H9 (cell line): ENCODE measurements at regions not wholly inside any gene's neighbourhood (a gene's known extent, or its start where the extent isn't known, plus 50 kb on each side); places are given as distances from the start of the nearest gene placed in this dataset.

Experiments
- DNase-seq: peaks from one replicate; pipeline ENCODE4 v3.0.0-alpha.2; 2017
- H2AFZ ChIP-seq: one replicate; pipeline ENCODE4 v1.6.1; 2013; ENCODE audit warnings: mild to moderate bottlenecking, low read length, control low read depth, moderate library complexity
- H2AK5ac ChIP-seq: 2 replicates; pipeline ENCODE4 v1.6.1; 2013; ENCODE audit warnings: low read length, control low read depth, mixed read lengths; ENCODE audit not compliant: insufficient read length
- H2BK120ac ChIP-seq: one replicate; pipeline ENCODE4 v1.6.1; 2013; ENCODE audit warnings: low read depth, mild to moderate bottlenecking, low read length, control low read depth, inconsistent platforms; ENCODE audit not compliant: poor library complexity, severe bottlenecking
- H2BK12ac ChIP-seq: 2 replicates; pipeline ENCODE4 v1.6.1; 2013; ENCODE audit warnings: low read length, control low read depth, mixed read lengths, low read depth; ENCODE audit not compliant: insufficient read length
- H2BK15ac ChIP-seq: 2 replicates; pipeline ENCODE4 v1.6.1; 2013; ENCODE audit warnings: low read depth, low read length, control low read depth
- H2BK20ac ChIP-seq: one replicate; pipeline ENCODE4 v1.6.1; 2013; ENCODE audit warnings: low read depth, mild to moderate bottlenecking, low read length, control low read depth, inconsistent platforms; ENCODE audit not compliant: poor library complexity, severe bottlenecking
- H2BK5ac ChIP-seq: 2 replicates; pipeline ENCODE4 v1.6.1; 2013; ENCODE audit warnings: low read length, control low read depth, mixed read lengths; ENCODE audit not compliant: insufficient read length
- H3K14ac ChIP-seq: 2 replicates; pipeline ENCODE4 v1.6.1; 2013; ENCODE audit warnings: low read length, control low read depth; ENCODE audit not compliant: insufficient read depth
- H3K18ac ChIP-seq: 2 replicates; pipeline ENCODE4 v1.6.1; 2013; ENCODE audit warnings: low read depth, mild to moderate bottlenecking, mixed read lengths, low read length, control low read depth; ENCODE audit not compliant: insufficient read length
- H3K23ac ChIP-seq: 2 replicates; pipeline ENCODE4 v1.6.1; 2013; ENCODE audit warnings: low read length, control low read depth, mixed read lengths, low read depth; ENCODE audit not compliant: insufficient read length
- H3K23me2 ChIP-seq: 2 replicates; pipeline ENCODE4 v1.6.1; 2013; ENCODE audit warnings: low read depth, mild to moderate bottlenecking, mixed read lengths, low read length, control low read depth; ENCODE audit not compliant: insufficient read length, poor library complexity, severe bottlenecking
- H3K27ac ChIP-seq: 2 replicates; pipeline ENCODE4 v1.5.1; 2013; ENCODE audit warnings: low read length, control low read depth, mixed read lengths, low read depth; ENCODE audit not compliant: insufficient read length
- H3K27me3 ChIP-seq: 2 replicates; pipeline ENCODE4 v1.6.1; 2013; ENCODE audit warnings: low read length, control low read depth, inconsistent platforms; ENCODE audit not compliant: insufficient read depth
- H3K4ac ChIP-seq: 2 replicates; pipeline ENCODE4 v1.6.1; 2013; ENCODE audit warnings: low read depth, mild to moderate bottlenecking, control low read depth, inconsistent platforms, low read length, moderate library complexity
- H3K4me1 ChIP-seq: 2 replicates; pipeline ENCODE4 v1.6.1; 2013; ENCODE audit warnings: low read length, control low read depth, inconsistent platforms; ENCODE audit not compliant: insufficient read depth
- H3K4me2 ChIP-seq: 2 replicates; pipeline ENCODE4 v1.6.1; 2013; ENCODE audit warnings: low read length, control low read depth, mixed read lengths; ENCODE audit not compliant: insufficient read length, insufficient read depth
- H3K56ac ChIP-seq: 2 replicates; pipeline ENCODE4 v1.6.1; 2013; ENCODE audit warnings: low read depth, mild to moderate bottlenecking, mixed read lengths, low read length, control low read depth; ENCODE audit not compliant: insufficient read length
- H3K79me1 ChIP-seq: 2 replicates; pipeline ENCODE4 v1.6.1; 2013; ENCODE audit warnings: low read depth, mild to moderate bottlenecking, moderate library complexity, low read length, control low read depth, inconsistent platforms; ENCODE audit not compliant: insufficient read depth, poor library complexity, severe bottlenecking
- H3K79me2 ChIP-seq: 2 replicates; pipeline ENCODE4 v1.6.1; 2013; ENCODE audit warnings: low read length, control low read depth, inconsistent platforms; ENCODE audit not compliant: insufficient read depth
- H3K9ac ChIP-seq: 2 replicates; pipeline ENCODE4 v1.6.1; 2013; ENCODE audit warnings: low read length, control low read depth, mixed read lengths; ENCODE audit not compliant: insufficient read length; ENCODE audit errors: extremely low read depth
- H3K9me3 ChIP-seq: one replicate; pipeline ENCODE4 v1.6.1; 2013; ENCODE audit warnings: low read depth, low read length, inconsistent platforms; ENCODE audit not compliant: control insufficient read depth
- H3T11ph ChIP-seq: one replicate; pipeline ENCODE4 v1.6.1; 2013; ENCODE audit warnings: mild to moderate bottlenecking, low read length, control low read depth, inconsistent platforms
- H4K20me1 ChIP-seq: one replicate; pipeline ENCODE4 v1.6.1; 2013; ENCODE audit not compliant: control insufficient read depth, insufficient read length, insufficient read depth
- H4K5ac ChIP-seq: 2 replicates; pipeline ENCODE4 v1.6.1; 2013; ENCODE audit warnings: low read depth, mild to moderate bottlenecking, mixed read lengths, low read length, control low read depth; ENCODE audit not compliant: insufficient read length
- H4K8ac ChIP-seq: replicated peaks from 2 replicates; pipeline ENCODE4 v1.6.1; 2013; ENCODE audit warnings: low read length, control low read depth, mixed read lengths, low read depth; ENCODE audit not compliant: insufficient read length
- H4K91ac ChIP-seq: 2 replicates; pipeline ENCODE4 v1.6.1; 2013; ENCODE audit warnings: low read depth, mild to moderate bottlenecking, moderate library complexity, mixed read lengths, low read length, control low read depth; ENCODE audit not compliant: insufficient read length
- H3K27ac Mint-ChIP-seq, 3 experiments: 2 replicates in 2 of 3; 3 replicates in 1 of 3; pipeline ENCODE4 v1.8.0; 2020 to 2021; ENCODE audit warnings: mixed read lengths in 3 of 3, mild to moderate bottlenecking in 1 of 3, moderate library complexity in 1 of 3
- H3K27me3 Mint-ChIP-seq: 2 replicates; pipeline ENCODE4 v1.8.0; 2021; ENCODE audit warnings: low read depth, mild to moderate bottlenecking, moderate library complexity, mixed read lengths
- H3K36me3 Mint-ChIP-seq, 3 experiments: 2 replicates in 2 of 3; 3 replicates in 1 of 3; pipeline ENCODE4 v1.8.0; 2020 to 2021; ENCODE audit warnings: low read depth in 3 of 3, mixed read lengths in 3 of 3; ENCODE audit not compliant: insufficient read depth in 1 of 3
- H3K4me1 Mint-ChIP-seq, 2 experiments: 2 replicates each; pipeline ENCODE4 v1.8.0; 2020; ENCODE audit warnings: mixed read lengths in 2 of 2
- H3K4me3 Mint-ChIP-seq, 2 experiments: 2 replicates in 1 of 2; 3 replicates in 1 of 2; pipeline ENCODE4 v1.8.0; 2020 to 2021; ENCODE audit warnings: mild to moderate bottlenecking in 2 of 2, mixed read lengths in 2 of 2, moderate library complexity in 1 of 2
- H3K9me3 Mint-ChIP-seq, 2 experiments: 2 replicates in 1 of 2; 3 replicates in 1 of 2; pipeline ENCODE4 v1.8.0; 2020; ENCODE audit warnings: mild to moderate bottlenecking in 2 of 2, mixed read lengths in 2 of 2, moderate library complexity in 1 of 2
- CTCF ChIP-seq: fragments of 200-600 bp; sonication (generic); conservative IDR thresholded peaks from 3 replicates; pipeline ENCODE4 v1.8.0; 2021; ENCODE audit warnings: antibody characterized with exemption, mild to moderate bottlenecking
- WGBS: extraction: QIAGEN DNeasy Blood & Tissue Kit; methylation state at CpG from one replicate; pipeline ENCODE4 v1.1.7; 2013; ENCODE audit warnings: missing lambda C conversion rate, low lambda C conversion rate, mixed read lengths; ENCODE audit not compliant: insufficient read length; ENCODE audit errors: extremely low coverage; 5-methylcytosine and 5-hydroxymethylcytosine counted together

DNA sequence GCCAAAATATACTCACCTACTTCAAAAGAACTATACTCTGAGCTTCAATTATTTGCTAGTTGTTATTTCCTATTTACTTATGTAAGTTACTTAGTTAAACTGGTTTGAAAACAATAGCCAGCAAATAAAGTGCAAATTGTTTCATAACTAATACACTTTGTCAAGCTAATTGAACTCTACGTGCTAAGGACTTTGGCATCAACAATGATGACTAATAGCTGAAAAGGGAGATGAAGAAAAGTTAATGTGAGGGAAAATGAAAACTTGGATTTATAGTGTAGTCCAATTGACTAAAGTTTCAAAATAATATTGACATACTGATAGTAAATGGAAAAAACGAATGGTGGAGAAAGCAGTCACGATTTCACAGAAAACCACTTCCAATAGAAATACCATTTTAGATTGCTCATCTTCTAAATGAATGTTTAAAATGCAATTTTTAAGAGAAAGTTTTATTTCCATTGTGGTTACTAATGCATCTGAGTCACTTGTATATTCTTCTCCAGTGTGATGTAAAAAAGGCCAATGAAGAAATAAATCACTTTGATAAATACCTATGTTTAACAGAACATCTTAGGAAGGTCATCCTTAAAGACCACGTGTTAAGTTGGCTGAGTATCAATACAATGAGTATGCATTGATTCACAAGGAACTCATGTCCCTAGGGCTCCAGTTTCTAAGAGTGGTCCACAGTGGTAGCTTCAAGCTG is 455.2 kb downstream of the LTN1 start:
- Histone ChIP-seq H4K20me1 (no peaks in the 10 kb centered on the region), H3K9me3 (no peaks in the 10 kb centered on the region), H3K18ac (no peak overlapping the region), H2BK20ac (no peak overlapping the region), H2BK120ac (no peak overlapping the region), H3K23me2 (no peaks in the 10 kb centered on the region), H2BK12ac (no peak overlapping the region), H4K5ac (no peak overlapping the region), H3K56ac (no peak overlapping the region), H3K27ac (no peak overlapping the region), H2AK5ac (no peak overlapping the region), H3K9ac (no peak overlapping the region), H4K91ac (no peak overlapping the region), H3K4ac (no peak overlapping the region), H3K4me1 (no peaks in the 10 kb centered on the region), H3K14ac (no peak overlapping the region), H3K27me3 (no peaks in the 10 kb centered on the region), H4K8ac (no peak overlapping the region), H2AFZ (no peak overlapping the region), H2BK15ac (no peak overlapping the region), H3K79me1 (no peaks in the 10 kb centered on the region), H3T11ph (no peak overlapping the region), H3K23ac (no peak overlapping the region), H3K79me2 (no peaks in the 10 kb centered on the region), H2BK5ac (no peak overlapping the region), H3K4me2 (no peak overlapping the region)
- H3K27me3 Mint-ChIP-seq: no peaks in the 10 kb centered on the region
- no CpG with 5 or more reads among the region's 4 CpGs for WGBS
- H3K9me3 Mint-ChIP-seq: no peaks in the 10 kb centered on the region; a peak in 1 of 5 replicates
- H3K4me3 Mint-ChIP-seq: no peak overlapping the region
- no peak overlapping the region for H3K27ac Mint-ChIP-seq
- DNase-seq: no peak
- peaks cover 2 to 10% of the 10 kb centered on the region in 2 experiments; a peak in 2 of 4 replicates for H3K4me1 Mint-ChIP-seq
- TF ChIP-seq CTCF: no peak
- H3K36me3 Mint-ChIP-seq: no peaks in the 10 kb centered on the region; a peak in 1 of 7 replicates
